ENCODE measurements at regions not wholly inside any gene's neighbourhood (a gene's known extent, or its start where the extent isn't known, plus 50 kb on each side); places are given as distances from the start of the nearest gene placed in this dataset.

- Histone ChIP-seq H3K4me3 (ENCODE audit: low read depth, low read length) (no peak overlapping the region), H3K27me3 (ENCODE audit: control insufficient read depth, insufficient read depth, low read length) (no peaks in the 10 kb centered on the region), H3K36me3 (ENCODE audit: control insufficient read depth, insufficient read depth, low read length) (no peaks in the 10 kb centered on the region)
- no peak for DNase-seq (ENCODE audit: low read depth)
- no peak for FAIRE-seq
- no peak for TF ChIP-seq CTCF (IDR thresholded peaks at IDR 0.05; ENCODE audit: insufficient read depth, low read length, severe bottlenecking)
Observed at GRCh38 chr10:28481968-28482367, 51.0 kb upstream of the WAC start.

All from bronchial epithelial cell (primary cell).